Pancreas (tissue), 10 donors: ENCODE measurements at regions not wholly inside any gene's neighbourhood (a gene's known extent, or its start where the extent isn't known, plus 50 kb on each side); places are given as distances from the start of the nearest gene placed in this dataset.

Source experiments
- ATAC-seq, 4 donors: fragments of 200-7000 bp; cut with Tn5 transposase; one replicate each; pipeline versions ENCODE4 v1.8.0 to v1.9.1; 2020; ENCODE audit warnings: mild to moderate bottlenecking in 4 of 4, moderate library complexity in 4 of 4
- DNase-seq, 6 donors: peaks; one replicate each; pipeline ENCODE4 v3.0.0-alpha.2; 2020
- FAIRE-seq: peaks from 2 replicates; lab custom pipeline; 2012; peaks lifted over from hg19 to GRCh38; lab: Jason Lieb, UNC
- H3K27ac ChIP-seq, 4 donors: fragments of 200-600 bp; sonication (generic); 1 replicate in 3 of 4; 2 replicates in 1 of 4; pipeline versions ENCODE4 v1.5.0 to v1.8.0; 2020
- H3K27me3 ChIP-seq, 4 donors: fragments of 200-600 bp; one replicate each; pipeline ENCODE4 v1.8.0; 2021
- H3K36me3 ChIP-seq, 3 donors: fragments of 200-600 bp; sonication (generic) in 1 of 3; one replicate each; pipeline versions ENCODE4 v1.5.0 to v1.8.0; 2020 to 2021
- H3K4me1 ChIP-seq, 3 donors: fragments of 200-600 bp; one replicate each; pipeline ENCODE4 v1.8.0; 2021
- H3K4me3 ChIP-seq, 4 donors: fragments of 200-600 bp; sonication (generic) in 2 of 4; one replicate each; pipeline versions ENCODE4 v1.5.0 to v1.8.0; 2020 to 2021
- H3K9me3 ChIP-seq, 4 donors: fragments of 200-600 bp; one replicate each; pipeline ENCODE4 v1.8.0; 2021
- WGBS, 2 donors: extraction: QIAGEN DNeasy Blood & Tissue Kit; methylation state at CpG; one replicate each; pipeline ENCODE4 v1.1.7; 2013; 5-methylcytosine and 5-hydroxymethylcytosine counted together
- intact Hi-C, 3 donors: fragments of 100-400 bp; cut with DNase I; formaldehyde crosslinking; loops; one replicate each; pipeline versions ENCODE4 v1.11.1 to v1.14.2; 2022
- TF ChIP-seq, protein P1 (sequence below), 4 donors: fragments of 200-600 bp; sonication (generic) in 3 of 4; IDR thresholded peaks; one replicate each; pipeline versions ENCODE4 v1.5.0 to v1.8.0; 2021; ENCODE audit warnings: antibody characterized with exemption in 4 of 4
- donor health status: healthy with polysubstance abuse.
- donor health status: DM: no; HTN: no; CAD: no; lungs with moderate emphysema.
- donor health status: DM: no; HTN: no; CAD: no.
- donor health status: control.
- donor health status: control.
- donor health status: Bipolar disorder and iron deficiency.
- donor health status: DM: yes; HTN: yes; CAD: no.
- donor health status: DM: no; HTN: no; CAD: no.
- donor health status: DM: no; HTN: no; CAD: no.
- donor health status: DM: yes; HTN: yes; CAD: no.

DNA sequence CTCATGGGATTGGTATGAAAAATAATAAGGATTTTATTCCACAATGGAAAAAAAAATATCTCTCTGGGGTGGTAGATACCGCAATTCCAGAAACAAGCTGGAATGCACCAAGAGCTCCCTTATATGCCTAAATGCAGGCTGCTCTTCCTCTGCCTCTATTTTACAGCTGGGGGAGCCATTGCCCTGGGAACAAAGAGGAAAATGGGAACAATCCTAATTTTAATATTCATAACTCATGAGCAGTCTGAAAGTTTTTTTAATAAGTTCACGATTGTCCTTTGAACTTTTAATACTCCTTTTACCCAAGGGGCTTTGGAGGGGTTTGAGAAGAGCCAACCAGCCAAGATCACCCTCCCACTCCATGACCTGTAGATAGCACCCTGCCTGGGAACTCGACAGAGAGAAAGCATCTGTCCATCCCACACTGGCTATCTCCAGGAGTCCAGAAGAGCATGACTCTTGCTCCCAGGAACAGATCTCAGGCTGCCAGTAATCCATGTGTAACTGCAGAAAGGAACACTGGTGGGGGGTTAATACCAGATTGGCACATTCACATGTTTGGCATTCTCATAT lies 74.7 kb downstream of the CD83 start:
- 60 to 66% methylated on average over 3 of the region's 3 CpGs for WGBS, 2 donors
- no peak for ATAC-seq
- H3K4me3 ChIP-seq, result no peak overlapping the region
- H3K4me1 ChIP-seq, result peaks cover 6 to 17% (median 13%) of the 10 kb centered on the region in 3 donors
- TF ChIP-seq, protein P1, sequence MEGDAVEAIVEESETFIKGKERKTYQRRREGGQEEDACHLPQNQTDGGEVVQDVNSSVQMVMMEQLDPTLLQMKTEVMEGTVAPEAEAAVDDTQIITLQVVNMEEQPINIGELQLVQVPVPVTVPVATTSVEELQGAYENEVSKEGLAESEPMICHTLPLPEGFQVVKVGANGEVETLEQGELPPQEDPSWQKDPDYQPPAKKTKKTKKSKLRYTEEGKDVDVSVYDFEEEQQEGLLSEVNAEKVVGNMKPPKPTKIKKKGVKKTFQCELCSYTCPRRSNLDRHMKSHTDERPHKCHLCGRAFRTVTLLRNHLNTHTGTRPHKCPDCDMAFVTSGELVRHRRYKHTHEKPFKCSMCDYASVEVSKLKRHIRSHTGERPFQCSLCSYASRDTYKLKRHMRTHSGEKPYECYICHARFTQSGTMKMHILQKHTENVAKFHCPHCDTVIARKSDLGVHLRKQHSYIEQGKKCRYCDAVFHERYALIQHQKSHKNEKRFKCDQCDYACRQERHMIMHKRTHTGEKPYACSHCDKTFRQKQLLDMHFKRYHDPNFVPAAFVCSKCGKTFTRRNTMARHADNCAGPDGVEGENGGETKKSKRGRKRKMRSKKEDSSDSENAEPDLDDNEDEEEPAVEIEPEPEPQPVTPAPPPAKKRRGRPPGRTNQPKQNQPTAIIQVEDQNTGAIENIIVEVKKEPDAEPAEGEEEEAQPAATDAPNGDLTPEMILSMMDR (IDR thresholded peaks at IDR 0.05), result no peak
- DNase-seq, result no peak
- H3K9me3 ChIP-seq, result no peaks in the 10 kb centered on the region
- no peak for FAIRE-seq
- intact Hi-C loops, result no loop called here
- peaks cover 0 to 15% (median 0%) of the 10 kb centered on the region in 4 donors for H3K27me3 ChIP-seq
- no peak overlapping the region for H3K27ac ChIP-seq
- H3K36me3 ChIP-seq, result no peaks in the 10 kb centered on the region

DNA sequence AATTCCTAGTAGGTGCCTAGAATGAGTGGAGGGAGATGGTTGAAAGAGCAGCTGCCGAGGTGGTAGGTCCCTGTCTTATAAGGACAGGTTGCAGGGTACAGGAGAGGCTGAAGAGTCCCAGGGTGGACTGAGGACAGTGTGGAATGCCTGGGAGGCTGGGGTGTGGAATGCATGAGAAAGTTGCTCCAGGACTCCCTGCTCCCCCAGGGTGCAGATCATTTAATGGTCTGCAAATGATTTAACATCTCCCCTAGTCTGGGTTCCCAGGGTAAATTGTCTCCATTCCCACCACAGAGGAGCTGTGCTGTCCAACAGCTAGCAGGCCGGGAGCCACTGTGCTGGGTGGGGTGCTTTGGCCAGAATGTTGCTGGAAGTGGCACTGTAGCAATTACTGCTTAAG lies 76.0 kb downstream of the CD83 start:
- intact Hi-C loops, result no loop called here
- Histone ChIP-seq H3K9me3 (no peaks in the 10 kb centered on the region), H3K4me1 (peaks cover 6 to 17% (median 13%) of the 10 kb centered on the region in 3 donors), H3K27me3 (peaks cover 0 to 10% (median 0%) of the 10 kb centered on the region in 4 donors), H3K27ac (no peak overlapping the region), H3K4me3 (no peak overlapping the region), H3K36me3 (no peaks in the 10 kb centered on the region)
- ATAC-seq (peak in 2 of 4 donors; percentile 28 to 38), DNase-seq (no peak), FAIRE-seq (no peak)
- TF ChIP-seq, protein P1 (IDR thresholded peaks at IDR 0.05), result no peak
- 63 to 68% methylated on average over 2 of the region's 2 CpGs for WGBS, 2 donors

DNA sequence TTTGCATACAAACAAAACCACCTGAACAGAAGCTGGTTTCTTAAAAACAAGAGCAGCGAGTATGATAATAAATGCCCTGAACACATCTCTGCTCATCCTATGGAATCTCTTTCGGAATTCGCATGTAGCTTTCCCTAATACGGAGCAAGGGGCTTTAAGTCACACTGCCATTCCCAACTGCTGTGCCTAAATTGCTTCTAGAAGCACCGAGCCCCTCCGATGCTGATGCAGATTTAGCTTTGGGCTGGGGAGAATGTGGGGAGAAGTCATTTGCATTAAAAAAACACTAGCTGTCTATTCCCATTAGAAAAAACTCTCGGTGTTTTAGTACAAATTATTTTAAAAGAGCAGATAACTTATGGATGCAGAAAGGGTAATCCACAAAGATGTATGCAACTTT lies 76.9 kb downstream of the CD83 start:
- Histone ChIP-seq H3K36me3 (no peaks in the 10 kb centered on the region), H3K27ac (no peak overlapping the region), H3K4me1 (peaks cover 6 to 13% (median 10%) of the 10 kb centered on the region in 3 donors), H3K9me3 (no peaks in the 10 kb centered on the region), H3K27me3 (peaks cover 0 to 10% (median 0%) of the 10 kb centered on the region in 4 donors), H3K4me3 (no peak overlapping the region)
- ATAC-seq (no peak), DNase-seq (no peak), FAIRE-seq (no peak)
- TF ChIP-seq, protein P1 (IDR thresholded peaks at IDR 0.05), result no peak
- intact Hi-C loops, result no loop called here
- 61 to 70% methylated on average over 7 of the region's 7 CpGs for WGBS, 2 donors

DNA sequence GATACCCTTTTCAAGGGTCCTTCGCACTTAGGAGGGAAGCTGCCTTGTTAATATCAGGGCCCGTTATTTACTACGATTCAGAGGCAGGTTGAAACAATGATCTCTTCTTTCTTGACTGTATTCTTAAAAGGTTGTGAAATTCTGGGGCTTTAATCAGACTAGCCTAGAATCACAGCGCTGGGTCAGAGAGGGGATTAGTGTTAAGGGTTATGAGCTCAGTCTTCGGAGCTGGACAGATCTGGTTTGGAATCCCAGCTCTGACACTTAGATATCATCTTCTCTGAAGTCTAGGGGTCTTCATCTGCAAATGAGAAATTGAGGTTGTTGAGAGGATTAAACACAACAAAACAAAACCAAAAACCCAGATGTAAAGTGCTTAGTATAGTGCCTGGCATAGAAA lies 77.4 kb downstream of the CD83 start:
- H3K4me3 ChIP-seq, result no peak overlapping the region
- no peaks in the 10 kb centered on the region for H3K36me3 ChIP-seq
- intact Hi-C loops, result no loop called here
- ATAC-seq (no peak), FAIRE-seq (no peak), DNase-seq (no peak)
- H3K9me3 ChIP-seq, result no peaks in the 10 kb centered on the region
- peaks cover 4 to 9% (median 5%) of the 10 kb centered on the region in 3 donors for H3K4me1 ChIP-seq
- TF ChIP-seq, protein P1 (IDR thresholded peaks at IDR 0.05), result no peak
- no peak overlapping the region for H3K27ac ChIP-seq
- H3K27me3 ChIP-seq, result peaks cover 0 to 10% (median 0%) of the 10 kb centered on the region in 4 donors
- WGBS, 2 donors, result 80 to 82% methylated on average over 5 of the region's 5 CpGs

DNA sequence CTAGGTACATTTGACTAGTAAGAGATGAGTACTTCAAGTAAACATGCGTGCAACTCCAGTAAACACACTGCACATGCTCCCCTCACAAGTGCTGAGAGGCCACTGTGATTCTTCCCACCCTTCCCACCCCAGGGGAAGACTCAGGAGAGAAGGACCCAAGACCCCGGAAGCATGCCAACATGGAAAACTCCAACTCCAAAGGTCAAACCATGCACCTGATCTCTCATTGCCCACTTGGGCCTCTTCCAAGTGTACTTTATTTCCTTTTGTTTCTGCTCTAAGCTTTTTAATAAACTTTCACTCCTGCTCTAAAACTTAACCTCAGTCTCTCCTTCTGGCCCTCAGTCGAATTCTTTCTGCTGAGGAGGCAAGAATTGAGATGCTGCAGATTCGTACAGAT lies 78.5 kb downstream of the CD83 start:
- WGBS, 2 donors, result 69 to 76% methylated on average over 4 of the region's 4 CpGs
- TF ChIP-seq, protein P1 (IDR thresholded peaks at IDR 0.05), result no peak

More for the DNA sequence above, 78.5 kb downstream of the CD83 start:
- intact Hi-C loops, result no loop called here
- H3K4me1 ChIP-seq, result no peaks in the 10 kb centered on the region
- DNase-seq (no peak), FAIRE-seq (no peak), ATAC-seq (no peak)
- no peaks in the 10 kb centered on the region for H3K9me3 ChIP-seq
- no peak overlapping the region for H3K4me3 ChIP-seq
- H3K27ac ChIP-seq, result no peak overlapping the region
- peaks cover 0 to 10% (median 0%) of the 10 kb centered on the region in 4 donors for H3K27me3 ChIP-seq
- no peaks in the 10 kb centered on the region for H3K36me3 ChIP-seq
